NCI-H510A treated with DMSO at 0.1 percent for 48 hours (cell line): ENCODE measurements at regions not wholly inside any gene's neighbourhood (a gene's known extent, or its start where the extent isn't known, plus 50 kb on each side); places are given as distances from the start of the nearest gene placed in this dataset.
A peak's percentile ranks its signal among the peaks of the same experiment; 100 is the strongest.
"Not testable (repeated sequence)": the region's sequence is repeated elsewhere in the genome, so short reads cannot be mapped to it uniquely, and the experiment has no call there.

Source experiments
- DNase-seq: peaks from one replicate; lab custom pipeline; 2025; lab: John Stamatoyannopoulos, UW

DNA sequence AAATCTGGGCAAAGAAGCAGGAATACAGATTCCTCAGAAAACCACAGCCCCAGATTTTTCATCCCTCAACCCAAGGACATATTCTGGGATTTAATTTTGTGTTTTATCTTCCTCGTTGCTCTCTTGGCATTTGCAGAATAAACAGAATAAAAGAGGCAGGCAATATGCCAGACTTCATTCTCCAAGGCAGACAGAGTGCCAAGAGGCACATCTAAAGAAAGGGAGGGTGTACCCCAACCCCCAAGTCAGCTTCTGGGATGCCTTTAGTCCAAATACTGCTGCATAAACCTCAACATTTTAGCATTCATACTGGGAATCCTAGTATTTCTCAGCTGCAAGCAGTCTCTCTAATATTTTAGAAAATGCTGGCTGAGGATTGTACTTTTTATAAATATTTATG lies 629.2 kb downstream of the KLHL13 start:
- no peak for DNase-seq

DNA sequence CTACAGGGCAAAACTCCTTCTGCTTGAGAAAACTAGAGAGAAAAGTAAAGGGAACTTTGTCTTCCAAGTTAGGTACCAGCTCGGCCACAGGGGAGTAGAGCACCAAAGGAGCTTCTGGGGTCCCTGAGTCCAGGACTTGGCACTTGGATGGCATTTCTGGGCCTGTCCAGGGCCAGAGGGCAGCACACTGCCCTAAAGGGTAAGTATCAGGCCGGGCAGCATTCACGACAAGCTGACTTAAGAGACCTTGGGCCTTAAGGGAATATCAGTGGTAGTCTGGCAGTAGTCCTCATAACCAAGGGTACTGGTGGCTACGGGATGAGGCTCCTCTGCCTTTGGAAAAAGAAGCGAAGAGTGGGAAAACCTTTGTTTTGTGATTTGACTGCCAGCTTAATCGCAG lies 632.7 kb downstream of the KLHL13 start:
- DNase-seq = no peak

DNA sequence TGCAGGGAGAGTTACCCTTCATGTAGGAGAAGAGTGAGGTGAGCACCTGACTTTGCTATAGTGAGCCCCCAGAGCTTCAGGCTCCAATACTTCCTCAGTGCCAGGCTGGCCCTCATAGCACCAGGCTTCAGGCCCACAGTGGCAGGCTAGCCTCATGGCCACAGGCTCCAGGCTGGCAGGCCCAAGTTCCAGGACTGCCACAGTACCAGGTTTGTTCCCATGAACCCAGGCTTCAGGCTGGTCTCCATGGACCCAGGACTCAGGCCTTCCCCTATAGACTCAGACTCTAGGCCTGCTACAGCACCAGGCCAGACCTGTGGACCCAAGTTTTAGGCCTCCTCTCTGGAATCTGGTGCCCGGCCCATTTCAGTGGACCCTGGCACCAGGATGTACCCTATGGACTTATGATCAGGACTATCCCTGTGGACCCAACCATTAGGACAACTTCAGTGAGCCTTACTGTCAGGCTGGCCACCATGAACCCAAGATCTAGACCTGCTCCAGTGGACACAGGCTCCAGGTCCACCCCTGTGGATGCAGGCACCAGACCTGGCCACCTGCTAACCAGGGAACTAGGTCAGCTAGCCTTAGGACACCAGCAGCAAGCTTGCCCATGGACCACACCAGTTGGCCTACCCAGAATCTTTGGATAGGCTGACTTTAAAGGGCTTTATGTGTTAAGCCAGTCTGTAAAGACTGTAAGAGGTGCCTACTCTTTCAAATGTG lies 658.2 kb downstream of the KLHL13 start:
- no peak for DNase-seq

DNA sequence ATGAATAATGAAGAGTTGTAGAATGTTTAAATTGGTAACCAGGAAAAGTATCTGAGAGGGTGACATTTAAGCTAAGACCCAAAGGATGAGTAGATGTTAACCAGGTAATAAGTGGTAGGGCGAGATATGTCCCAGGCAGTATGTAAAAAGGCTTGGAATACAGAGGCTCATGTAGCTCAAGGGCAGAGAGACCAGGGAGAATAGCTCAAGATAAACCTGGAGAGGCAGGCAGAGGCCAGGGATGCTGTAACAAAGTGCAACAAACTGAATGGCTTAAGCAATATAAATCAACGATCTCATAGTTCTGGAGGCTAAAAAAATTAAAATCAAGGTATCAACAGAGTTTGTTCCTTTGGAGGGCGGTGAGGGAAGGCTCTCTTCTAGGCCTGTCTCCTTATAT lies 660.8 kb downstream of the KLHL13 start:
- no peak for DNase-seq

DNA sequence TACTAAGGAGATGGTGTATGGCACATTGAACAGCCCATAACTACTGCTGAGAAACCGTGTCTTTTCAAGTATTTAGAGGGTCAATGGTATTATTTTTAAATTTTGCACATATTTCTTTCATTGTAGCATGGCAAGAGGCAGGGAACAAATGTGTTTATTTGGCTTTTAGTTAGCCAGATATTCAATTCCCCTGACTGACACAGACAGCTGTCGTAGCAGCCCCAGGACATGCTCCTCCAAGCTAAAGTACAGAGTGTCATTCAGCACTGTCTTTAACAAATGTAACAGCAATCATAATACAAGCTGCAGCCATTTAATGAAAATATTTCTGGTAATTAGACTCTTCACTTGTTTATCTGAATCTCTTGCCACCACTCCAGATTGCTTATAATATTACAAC lies 687.1 kb downstream of the KLHL13 start:
- DNase-seq = no peak

DNA sequence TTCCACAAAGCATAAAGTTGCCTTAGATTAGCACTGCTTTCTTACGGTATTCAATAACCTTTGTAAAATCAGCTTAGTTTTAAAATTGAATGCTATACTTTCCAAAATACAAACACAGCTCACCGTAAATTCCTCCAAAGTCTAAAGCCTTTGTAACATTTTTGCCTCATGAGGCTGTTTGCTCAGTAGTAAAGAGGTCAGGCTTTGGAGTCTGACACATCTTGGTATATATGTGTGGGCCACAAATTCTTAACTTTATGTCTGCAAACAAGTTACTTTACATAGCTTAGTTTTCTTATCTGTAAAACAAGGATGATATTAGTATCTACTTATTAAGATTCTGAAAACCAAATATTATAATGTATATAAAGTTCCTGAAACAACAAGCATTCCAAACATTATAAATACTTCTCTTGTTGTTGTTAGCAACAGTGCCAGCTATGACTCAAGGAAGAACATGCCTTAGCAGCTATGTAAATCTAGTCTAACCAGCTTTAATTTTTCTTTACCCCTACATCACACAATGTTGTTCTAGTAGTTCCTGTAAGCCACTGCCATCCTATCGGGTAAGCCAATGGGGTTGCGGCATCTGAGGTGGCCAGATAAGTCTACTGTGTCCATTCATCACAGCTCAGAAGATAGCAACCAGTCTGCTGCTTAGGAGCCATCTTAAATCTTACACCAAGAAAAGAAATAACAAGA lies 709.0 kb downstream of the KLHL13 start:
- DNase-seq = no peak

DNA sequence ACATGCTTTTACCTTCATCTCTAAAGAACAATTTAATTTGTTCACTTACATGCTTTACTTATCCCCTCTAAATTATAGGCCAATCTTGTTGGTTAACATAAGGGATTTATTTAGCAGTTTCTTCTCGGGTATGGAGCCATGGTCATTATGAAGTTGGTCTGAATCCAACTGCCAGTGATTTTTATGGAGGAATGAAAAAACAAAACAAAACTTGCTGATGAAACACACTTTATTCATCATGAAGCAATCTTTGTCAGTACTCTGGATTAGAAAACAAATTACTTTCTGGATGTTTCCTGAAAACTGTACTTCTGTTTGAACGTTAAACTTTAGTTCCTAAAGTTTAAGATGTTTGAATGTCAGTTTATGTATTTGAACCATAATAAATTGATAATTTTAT lies 715.8 kb downstream of the KLHL13 start:
- no peak for DNase-seq

DNA sequence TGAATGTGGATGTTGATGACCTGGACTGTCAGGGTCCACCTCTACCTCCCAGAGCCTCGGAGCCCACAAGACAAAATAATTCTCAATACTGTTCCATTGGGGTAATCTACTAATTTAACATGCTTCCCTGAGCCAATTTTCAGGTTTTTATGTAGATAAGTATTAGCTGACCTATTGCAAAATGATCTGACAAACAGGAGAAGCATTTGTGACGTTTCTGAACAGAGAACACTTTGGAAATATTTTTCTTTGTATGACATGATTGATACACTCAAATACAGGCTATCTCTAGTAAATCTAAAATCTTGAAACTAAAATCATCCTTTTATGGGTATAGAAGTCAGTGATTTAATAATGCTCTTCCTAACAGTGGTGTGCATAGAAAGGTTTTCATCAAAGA lies 716.6 kb downstream of the KLHL13 start:
- DNase-seq = no peak

DNA sequence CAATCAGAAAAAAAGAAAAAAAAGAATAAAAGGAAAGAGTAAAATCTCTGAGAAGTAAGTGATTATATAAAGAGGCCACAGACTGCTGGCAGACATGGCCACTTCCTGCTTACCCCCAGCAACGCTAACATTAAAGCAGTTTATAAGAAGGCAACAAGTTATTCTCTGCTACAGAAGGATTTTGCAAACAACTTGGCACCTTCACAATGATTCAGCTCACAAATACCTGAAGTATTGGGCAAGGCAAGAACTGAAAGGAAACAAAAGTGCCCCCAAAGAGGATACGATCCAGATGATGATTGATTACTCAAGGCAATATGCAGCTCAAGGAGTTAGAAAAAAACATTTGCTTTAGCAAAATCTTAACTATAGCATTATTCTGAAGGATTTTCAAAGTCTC lies 718.8 kb downstream of the KLHL13 start:
- no peak for DNase-seq

DNA sequence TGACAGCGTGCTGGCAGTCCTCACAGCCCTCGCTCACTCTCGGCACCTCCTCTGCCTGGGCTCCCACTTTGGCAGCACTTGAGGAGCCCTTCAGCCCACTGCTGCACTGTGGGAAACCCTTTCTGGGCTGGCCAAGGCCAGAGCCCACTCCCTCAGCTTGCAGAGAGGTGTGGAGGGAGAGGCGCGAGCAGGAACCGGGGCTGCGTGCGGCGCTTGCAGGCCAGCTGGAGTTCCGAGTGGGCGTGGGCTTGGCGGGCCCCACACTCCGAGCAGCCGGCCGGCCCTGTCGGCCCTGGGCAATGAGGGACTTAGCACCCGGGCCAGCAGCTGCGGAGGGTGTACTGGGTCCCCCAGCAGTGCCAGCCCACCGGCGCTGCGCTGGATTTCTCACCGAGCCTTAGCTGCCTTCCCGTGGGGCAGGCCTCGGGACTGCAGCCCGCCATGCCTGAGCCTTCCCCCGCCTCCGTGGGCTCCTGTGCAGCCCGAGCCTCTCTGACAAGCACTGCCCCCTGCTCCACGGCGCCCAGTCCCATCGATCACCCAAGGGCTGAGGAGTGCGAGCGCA lies 722.0 kb downstream of the KLHL13 start:
- not testable (repeated sequence) for DNase-seq

DNA sequence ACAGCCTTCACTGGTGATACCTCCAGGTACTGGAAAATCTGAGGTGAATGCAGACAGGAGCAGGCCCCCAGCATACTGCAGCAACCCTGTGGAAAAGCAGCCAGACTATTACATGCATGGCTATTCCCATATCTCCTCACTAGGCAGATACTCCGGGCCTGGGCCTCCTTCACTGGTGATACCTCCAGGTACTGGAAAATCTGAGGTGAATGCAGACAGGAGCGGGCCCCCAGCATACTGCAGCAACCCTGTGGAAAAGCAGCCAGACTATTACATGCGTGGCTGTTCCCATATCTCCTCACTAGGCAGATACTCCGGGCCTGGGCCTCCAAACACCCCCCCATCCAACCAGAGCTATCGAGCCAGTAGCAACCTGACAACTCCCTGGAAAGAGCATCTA lies 724.2 kb downstream of the KLHL13 start:
- DNase-seq = not testable (repeated sequence)

DNA sequence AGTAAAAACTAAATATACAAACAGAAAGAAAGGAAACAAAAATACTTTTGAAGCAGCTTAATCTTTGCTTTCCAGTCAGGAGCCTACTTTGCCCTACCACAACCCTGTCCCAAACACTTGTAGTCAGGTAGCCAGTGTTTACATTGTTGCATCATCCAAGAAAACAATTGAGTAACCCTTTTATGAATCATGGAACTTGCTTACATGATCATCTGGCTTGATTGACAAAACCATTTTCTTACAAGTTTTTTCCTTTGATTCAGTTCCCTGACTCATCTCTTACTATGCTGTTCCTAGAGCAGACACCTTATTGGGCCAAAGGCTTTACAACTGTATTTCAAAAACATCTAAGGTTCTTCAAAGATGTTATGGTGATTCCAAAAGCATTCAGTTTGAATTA lies 740.1 kb downstream of the KLHL13 start:
- DNase-seq = no peak

DNA sequence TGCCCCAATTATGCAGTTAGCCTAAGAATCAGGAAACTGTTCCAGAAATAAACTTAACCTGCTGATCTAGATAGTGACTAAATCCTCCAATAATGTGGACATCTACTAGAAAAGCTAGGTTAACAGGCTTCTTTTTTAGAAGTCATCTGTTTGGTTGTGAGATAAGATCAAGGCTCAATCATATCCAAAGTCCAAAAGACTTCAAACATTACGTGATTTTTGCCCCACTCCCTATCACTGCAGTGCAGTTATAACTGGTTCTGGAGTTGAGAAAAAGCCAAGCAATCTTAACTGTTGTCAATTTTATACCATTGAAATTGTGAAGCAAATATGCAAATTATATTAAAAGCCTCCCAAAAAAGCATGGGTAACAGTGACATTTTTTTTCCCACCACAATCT lies 781.4 kb downstream of the KLHL13 start:
- DNase-seq = no peak

DNA sequence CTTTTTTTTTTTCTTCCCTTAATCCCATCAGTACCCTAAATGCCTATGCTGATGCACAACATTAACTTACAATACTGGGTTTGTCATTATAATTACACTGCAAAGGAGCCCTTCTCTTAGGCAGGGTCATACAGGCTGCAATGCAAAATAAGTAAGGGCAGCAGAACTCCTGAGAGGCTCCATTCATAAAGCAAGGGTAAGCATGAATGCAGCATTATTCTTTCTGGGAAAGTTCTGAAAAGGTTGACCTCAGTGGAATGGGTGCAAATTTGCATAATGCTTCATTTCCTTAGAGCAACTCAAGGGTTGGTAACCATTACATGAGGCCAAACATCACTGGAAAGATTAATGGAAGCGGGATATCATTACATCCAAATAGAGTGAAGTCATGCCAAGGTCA lies 789.2 kb downstream of the KLHL13 start:
- DNase-seq = no peak

DNA sequence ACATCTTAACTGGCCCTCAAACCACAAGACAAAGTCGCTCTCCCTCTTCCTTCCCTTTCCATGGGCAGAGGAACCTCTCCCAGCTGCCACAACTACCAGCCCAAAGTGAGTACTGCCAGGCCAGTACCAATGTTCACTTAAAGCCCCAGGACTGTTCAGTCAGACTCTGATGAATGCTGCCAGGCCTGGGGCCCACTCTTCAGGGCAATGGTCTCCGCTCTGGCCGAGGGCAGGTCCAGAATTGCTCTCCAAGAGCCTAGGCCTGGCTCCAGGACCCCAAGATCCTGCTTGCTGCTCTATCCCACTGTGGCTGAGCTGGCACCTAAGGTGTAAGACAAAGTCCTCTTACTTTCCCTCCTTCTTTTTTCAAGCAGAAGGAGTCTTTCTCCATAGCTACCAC lies 790.9 kb downstream of the KLHL13 start:
- DNase-seq = no peak

DNA sequence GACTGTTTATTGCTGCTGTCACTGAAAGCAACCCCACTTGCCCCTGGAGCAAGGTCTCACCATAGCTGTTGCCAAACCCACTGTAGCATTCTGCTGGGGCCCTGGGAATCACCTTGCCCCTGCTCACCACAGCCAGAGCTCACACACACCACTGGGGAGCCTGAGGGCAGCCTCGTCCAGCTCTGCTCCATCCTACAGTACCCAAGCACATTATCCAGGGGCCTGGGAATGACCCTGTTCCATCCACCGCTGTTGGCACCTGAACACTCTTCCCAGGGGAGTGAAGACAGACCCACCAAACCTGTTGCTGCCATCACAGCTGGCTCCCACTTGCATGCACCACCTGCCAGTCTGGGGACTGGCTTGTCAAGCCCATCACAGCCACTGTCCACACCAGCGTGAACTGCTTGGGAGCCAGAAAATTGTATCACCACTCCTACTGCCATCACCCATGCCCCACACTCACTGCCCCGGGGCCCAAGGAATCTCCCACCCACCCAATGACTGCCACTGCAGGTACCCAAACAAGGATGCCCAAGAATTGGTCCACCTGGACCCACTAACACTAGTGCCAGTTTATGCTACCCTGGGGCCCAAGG lies 811.3 kb downstream of the KLHL13 start:
- no peak for DNase-seq

DNA sequence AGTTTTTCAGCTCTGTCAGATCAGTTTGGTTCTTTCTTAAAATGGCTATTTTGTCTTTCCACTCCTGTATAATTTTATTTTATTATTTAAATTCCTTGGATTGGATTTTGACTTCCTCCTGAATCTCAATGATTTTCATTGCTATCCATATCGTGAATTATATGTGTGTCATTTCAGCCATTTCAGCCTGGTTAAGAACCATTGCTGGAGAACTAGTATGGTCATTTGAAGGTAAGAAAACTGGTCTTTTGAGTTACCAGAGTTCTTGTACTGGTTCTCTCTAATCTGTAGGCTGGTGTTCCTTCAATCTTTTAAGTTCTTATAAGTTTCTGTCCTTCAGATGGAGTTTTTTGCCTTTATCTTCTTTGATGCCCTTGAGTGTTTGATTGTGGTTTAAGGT lies 815.5 kb downstream of the KLHL13 start:
- DNase-seq = no peak

DNA sequence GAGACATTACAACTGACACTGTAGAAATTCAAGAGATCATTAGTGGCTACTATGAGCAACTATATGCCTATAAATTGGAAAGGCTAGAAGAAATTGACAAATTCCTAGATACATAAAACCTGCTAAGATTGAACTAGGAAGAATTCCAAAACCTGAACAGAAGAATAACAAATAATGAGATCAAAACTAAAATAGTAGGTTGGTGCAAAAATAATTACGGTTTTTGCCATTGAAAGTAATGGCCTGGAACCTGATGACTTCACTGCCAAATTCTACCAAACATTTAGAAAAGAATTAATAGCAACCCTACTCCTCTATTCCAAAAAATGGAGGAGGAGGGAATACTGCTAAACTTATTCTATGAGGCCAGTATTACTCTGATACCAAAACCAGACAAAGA lies 824.9 kb downstream of the KLHL13 start:
- no peak for DNase-seq

DNA sequence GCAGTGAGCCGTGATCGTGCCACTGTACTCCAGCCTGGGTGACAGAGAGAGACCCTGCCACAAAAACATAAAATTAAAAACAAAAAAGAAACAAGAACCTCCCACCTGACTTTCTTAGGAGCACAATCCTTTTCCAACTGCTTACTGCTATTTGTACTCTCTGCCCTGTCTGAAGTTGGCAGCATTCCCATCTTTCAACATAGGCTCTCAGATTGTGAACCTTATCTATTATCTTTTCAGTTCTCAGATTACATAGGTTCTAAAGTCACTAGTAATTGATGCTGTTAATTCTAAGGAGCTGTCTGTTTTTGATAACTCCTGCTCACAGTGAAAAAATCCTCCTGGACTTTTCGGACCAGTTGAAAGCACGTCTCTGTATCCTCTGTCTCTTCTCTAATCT lies 812.2 kb upstream of the CT83 start:
- peak; percentile 11 for DNase-seq
